NOMO-1 (cell line): ENCODE measurements at regions not wholly inside any gene's neighbourhood (a gene's known extent, or its start where the extent isn't known, plus 50 kb on each side); places are given as distances from the start of the nearest gene placed in this dataset.

Experiments
- DNase-seq, 2 experiments: peaks; one replicate each; lab custom pipeline; 2025; ENCODE audit not compliant: unreplicated experiment in 2 of 2; lab: John Stamatoyannopoulos, UW

GRCh38 chr6:33967966-33968724, 164.3 kb upstream of the MLN start:
- no peak for DNase-seq

- DNase-seq = no peak
Observed at GRCh38 chr6:33967265-33967767, 163.5 kb upstream of the MLN start.

- DNase-seq = no peak
Observed at GRCh38 chr6:33966536-33966935, 162.7 kb upstream of the MLN start.

- no peak for DNase-seq
Observed at GRCh38 chr6:33965766-33966165, 162.0 kb upstream of the MLN start.

GRCh38 chr6:33964387-33964786, 160.6 kb upstream of the MLN start:
- no peak for DNase-seq

- no peak for DNase-seq
Observed at GRCh38 chr6:33963136-33963750, 159.4 kb upstream of the MLN start.

- no peak for DNase-seq
Observed at GRCh38 chr6:33962246-33963027, 158.6 kb upstream of the MLN start.

- no peak for DNase-seq
Observed at GRCh38 chr6:33961691-33962090, 157.9 kb upstream of the MLN start.

GRCh38 chr6:33960345-33961313, 156.8 kb upstream of the MLN start:
- DNase-seq = no peak

GRCh38 chr6:33959661-33960344, 156.0 kb upstream of the MLN start:
- DNase-seq = no peak

- DNase-seq = no peak
Observed at GRCh38 chr6:33959329-33959651, 155.5 kb upstream of the MLN start.

- DNase-seq = no peak
Observed at GRCh38 chr6:33958526-33959328, 154.9 kb upstream of the MLN start.

- no peak for DNase-seq
Observed at GRCh38 chr6:33957892-33958525, 154.2 kb upstream of the MLN start.

- DNase-seq = no peak
Observed at GRCh38 chr6:33957131-33957891, 153.5 kb upstream of the MLN start.

GRCh38 chr6:33956206-33956605, 152.4 kb upstream of the MLN start:
- DNase-seq = no peak

GRCh38 chr6:33955566-33955965, 151.8 kb upstream of the MLN start:
- DNase-seq = no peak

- DNase-seq = no peak
Observed at GRCh38 chr6:33954453-33954852, 150.7 kb upstream of the MLN start.

- DNase-seq = no peak
Observed at GRCh38 chr6:33953171-33953570, 149.4 kb upstream of the MLN start.
